ENCODE measurements at regions not wholly inside any gene's neighbourhood (a gene's known extent, or its start where the extent isn't known, plus 50 kb on each side); places are given as distances from the start of the nearest gene placed in this dataset.

GRCh38 chr9:135418161-135418560 is 61.4 kb upstream of the PPP1R26 start:
- Histone ChIP-seq H3K4me1 (no peaks in the 10 kb centered on the region), H3K9me3 (no peaks in the 10 kb centered on the region), H3K27ac (no peak overlapping the region), H3K27me3 (no peaks in the 10 kb centered on the region), H3K4me3 (no peak overlapping the region), H3K36me3 (no peaks in the 10 kb centered on the region)
- 42% methylated on average over 2 of the region's 8 CpGs for WGBS (ENCODE audit: insufficient coverage, low coverage, low lambda C conversion rate, missing lambda C conversion rate)
- TF ChIP-seq, protein P1, sequence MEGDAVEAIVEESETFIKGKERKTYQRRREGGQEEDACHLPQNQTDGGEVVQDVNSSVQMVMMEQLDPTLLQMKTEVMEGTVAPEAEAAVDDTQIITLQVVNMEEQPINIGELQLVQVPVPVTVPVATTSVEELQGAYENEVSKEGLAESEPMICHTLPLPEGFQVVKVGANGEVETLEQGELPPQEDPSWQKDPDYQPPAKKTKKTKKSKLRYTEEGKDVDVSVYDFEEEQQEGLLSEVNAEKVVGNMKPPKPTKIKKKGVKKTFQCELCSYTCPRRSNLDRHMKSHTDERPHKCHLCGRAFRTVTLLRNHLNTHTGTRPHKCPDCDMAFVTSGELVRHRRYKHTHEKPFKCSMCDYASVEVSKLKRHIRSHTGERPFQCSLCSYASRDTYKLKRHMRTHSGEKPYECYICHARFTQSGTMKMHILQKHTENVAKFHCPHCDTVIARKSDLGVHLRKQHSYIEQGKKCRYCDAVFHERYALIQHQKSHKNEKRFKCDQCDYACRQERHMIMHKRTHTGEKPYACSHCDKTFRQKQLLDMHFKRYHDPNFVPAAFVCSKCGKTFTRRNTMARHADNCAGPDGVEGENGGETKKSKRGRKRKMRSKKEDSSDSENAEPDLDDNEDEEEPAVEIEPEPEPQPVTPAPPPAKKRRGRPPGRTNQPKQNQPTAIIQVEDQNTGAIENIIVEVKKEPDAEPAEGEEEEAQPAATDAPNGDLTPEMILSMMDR (IDR thresholded peaks at IDR 0.05), result no peak
- TF ChIP-seq POLR2A (IDR thresholded peaks at IDR 0.05), result no peak
- intact Hi-C loops (cut with DNase I), result loop anchor here in 1 of 2 donors (10.0 kb wide), 1 partner anchor 723 kb away; no protein-coding TSS in a partner anchor
- ATAC-seq, result peak in 1 of 4 donors; percentile 21
- no peak for DNase-seq

GRCh38 chr9:135419106-135419505 is 60.5 kb upstream of the PPP1R26 start:
- intact Hi-C loops (cut with DNase I), result loop anchor here in 1 of 2 donors (10.0 kb wide), 1 partner anchor 724 kb away; no protein-coding TSS in a partner anchor
- Histone ChIP-seq H3K27me3 (no peaks in the 10 kb centered on the region), H3K4me1 (no peaks in the 10 kb centered on the region), H3K4me3 (no peak overlapping the region), H3K9me3 (no peaks in the 10 kb centered on the region), H3K36me3 (no peaks in the 10 kb centered on the region), H3K27ac (no peak overlapping the region)
- ATAC-seq, result peak in 1 of 4 donors; percentile 36
- 40% methylated on average over 1 of the region's 3 CpGs for WGBS (ENCODE audit: insufficient coverage, low coverage, low lambda C conversion rate, missing lambda C conversion rate)
- DNase-seq, result peak in 1 of 3 donors; percentile 30
- TF ChIP-seq POLR2A (IDR thresholded peaks at IDR 0.05), result no peak
- TF ChIP-seq, protein P1 (IDR thresholded peaks at IDR 0.05), result no peak

DNA sequence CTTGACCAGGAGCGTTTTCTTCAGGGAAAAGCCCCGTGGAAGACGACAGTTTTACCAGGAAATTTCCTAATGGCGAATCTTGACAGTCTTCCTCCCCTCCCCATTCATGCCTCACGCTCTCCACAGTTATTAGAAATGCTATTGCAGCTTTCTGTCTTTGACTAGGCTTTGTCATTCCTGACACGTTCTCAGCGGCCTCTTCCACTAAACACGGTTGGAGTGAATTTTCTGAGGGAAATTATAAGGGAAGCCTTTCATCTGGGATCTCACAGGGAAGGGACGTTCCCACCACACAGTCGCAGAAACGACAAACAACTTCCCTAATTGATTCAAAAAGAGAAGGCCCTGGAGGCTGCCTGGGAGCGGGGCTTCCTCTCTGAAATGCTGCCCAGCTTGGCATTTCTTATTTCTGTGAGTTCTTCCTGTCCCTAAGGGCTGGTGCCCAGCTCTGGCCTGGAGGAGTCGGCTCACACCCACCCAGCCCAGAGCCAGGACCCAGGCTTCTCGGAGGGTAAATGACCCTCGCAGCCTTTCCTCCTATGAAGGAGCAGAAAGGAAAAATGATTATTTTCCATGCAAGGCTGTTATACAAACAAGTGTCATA is 57.1 kb upstream of the PPP1R26 start:
- 76% methylated on average over 15 of the region's 15 CpGs for WGBS (ENCODE audit: insufficient coverage, low coverage, low lambda C conversion rate, missing lambda C conversion rate)
- H3K36me3 ChIP-seq, result no peaks in the 10 kb centered on the region
- no peak overlapping the region for H3K4me3 ChIP-seq
- ATAC-seq, result no peak
- H3K9me3 ChIP-seq, result no peaks in the 10 kb centered on the region
- no peak overlapping the region for H3K27ac ChIP-seq
- no peak for TF ChIP-seq POLR2A (IDR thresholded peaks at IDR 0.05)
- TF ChIP-seq, protein P1 (IDR thresholded peaks at IDR 0.05), result no peak
- no peaks in the 10 kb centered on the region for H3K4me1 ChIP-seq
- H3K27me3 ChIP-seq, result no peaks in the 10 kb centered on the region
- intact Hi-C loops (cut with DNase I), result no loop called here
- no peak for DNase-seq

- TF ChIP-seq POLR2A (IDR thresholded peaks at IDR 0.05), result no peak
- TF ChIP-seq, protein P1 (IDR thresholded peaks at IDR 0.05), result no peak
- Histone ChIP-seq H3K27ac (no peak overlapping the region), H3K4me3 (no peak overlapping the region), H3K4me1 (no peaks in the 10 kb centered on the region), H3K9me3 (no peaks in the 10 kb centered on the region), H3K27me3 (no peaks in the 10 kb centered on the region), H3K36me3 (no peaks in the 10 kb centered on the region)
- WGBS (ENCODE audit: insufficient coverage, low coverage, low lambda C conversion rate, missing lambda C conversion rate), result 78% methylated on average over 9 of the region's 9 CpGs
- intact Hi-C loops (cut with DNase I), result no loop called here
- DNase-seq (no peak), ATAC-seq (no peak)
Measured at GRCh38 chr9:135423725-135424124, 55.9 kb upstream of the PPP1R26 start.

All from right lobe of liver (tissue), 6 donors.